GM13976 (cell line): ENCODE measurements at regions not wholly inside any gene's neighbourhood (a gene's known extent, or its start where the extent isn't known, plus 50 kb on each side); places are given as distances from the start of the nearest gene placed in this dataset.

ENCODE experiments used
- DNase-seq: peaks from one replicate; pipeline ENCODE4 v3.0.0; 2012; ENCODE audit warnings: low spot score
- in situ Hi-C: fragments of 300-500 bp; cut with MboI; formaldehyde crosslinking; loops from one replicate; pipeline ENCODE4 v1.12.0; 2022; ENCODE audit warnings: low sequenced_read_pairs, mixed read lengths, inconsistent platforms; ENCODE audit not compliant: unreplicated experiment
- TF ChIP-seq, protein P1 (sequence below): IDR thresholded peaks from 2 replicates; pipeline ENCODE4 v1.5.1; 2012; ENCODE audit warnings: borderline replicate concordance, mild to moderate bottlenecking; ENCODE audit not compliant: insufficient read depth; ENCODE audit errors: extremely low read depth, missing control alignments, control extremely low read depth

DNA sequence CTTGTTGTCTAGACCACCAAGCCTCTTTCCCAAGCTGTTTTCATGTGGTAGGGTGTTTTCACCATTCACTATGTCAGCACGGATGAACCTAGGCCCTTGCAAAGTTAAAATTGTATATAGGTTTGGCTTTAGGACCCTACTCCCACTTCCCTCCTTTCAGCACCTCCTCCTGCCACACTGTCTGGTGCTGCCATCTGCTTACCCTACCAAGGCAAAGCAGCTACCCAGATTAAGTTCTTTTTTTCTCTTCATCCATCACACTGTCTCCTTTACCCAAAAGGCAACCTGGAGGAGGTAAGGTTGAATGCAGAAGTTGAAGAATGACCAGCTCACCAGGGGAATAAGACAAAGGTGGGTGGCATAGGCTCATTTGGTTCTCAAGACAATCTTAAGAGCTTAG, 184.0 kb downstream of the CDC5L start:
- no peak for DNase-seq
- TF ChIP-seq, protein P1, sequence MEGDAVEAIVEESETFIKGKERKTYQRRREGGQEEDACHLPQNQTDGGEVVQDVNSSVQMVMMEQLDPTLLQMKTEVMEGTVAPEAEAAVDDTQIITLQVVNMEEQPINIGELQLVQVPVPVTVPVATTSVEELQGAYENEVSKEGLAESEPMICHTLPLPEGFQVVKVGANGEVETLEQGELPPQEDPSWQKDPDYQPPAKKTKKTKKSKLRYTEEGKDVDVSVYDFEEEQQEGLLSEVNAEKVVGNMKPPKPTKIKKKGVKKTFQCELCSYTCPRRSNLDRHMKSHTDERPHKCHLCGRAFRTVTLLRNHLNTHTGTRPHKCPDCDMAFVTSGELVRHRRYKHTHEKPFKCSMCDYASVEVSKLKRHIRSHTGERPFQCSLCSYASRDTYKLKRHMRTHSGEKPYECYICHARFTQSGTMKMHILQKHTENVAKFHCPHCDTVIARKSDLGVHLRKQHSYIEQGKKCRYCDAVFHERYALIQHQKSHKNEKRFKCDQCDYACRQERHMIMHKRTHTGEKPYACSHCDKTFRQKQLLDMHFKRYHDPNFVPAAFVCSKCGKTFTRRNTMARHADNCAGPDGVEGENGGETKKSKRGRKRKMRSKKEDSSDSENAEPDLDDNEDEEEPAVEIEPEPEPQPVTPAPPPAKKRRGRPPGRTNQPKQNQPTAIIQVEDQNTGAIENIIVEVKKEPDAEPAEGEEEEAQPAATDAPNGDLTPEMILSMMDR: no peak
- in situ Hi-C loops: no loop called here

DNA sequence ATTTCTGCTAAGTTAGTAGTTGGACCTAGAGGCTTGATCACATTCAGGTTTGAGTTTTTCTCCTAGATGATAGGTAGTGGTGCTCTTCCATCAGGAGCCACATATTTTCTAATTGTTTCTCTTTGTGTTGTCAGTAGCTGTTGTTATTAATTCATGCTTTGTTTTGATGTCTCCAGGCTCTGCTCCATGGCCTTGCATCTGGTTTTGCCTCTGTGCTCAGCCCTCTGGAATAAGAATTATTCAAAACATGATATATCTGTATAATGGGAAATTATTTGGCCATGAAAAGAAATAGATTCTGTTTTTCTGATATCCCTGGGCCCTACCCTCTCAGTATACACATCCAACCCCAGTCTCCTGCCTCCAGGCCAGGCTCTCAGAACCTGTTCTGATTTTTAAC, 184.8 kb downstream of the CDC5L start:
- no peak for DNase-seq
- TF ChIP-seq, protein P1: no peak
- in situ Hi-C loops: no loop called here

DNA sequence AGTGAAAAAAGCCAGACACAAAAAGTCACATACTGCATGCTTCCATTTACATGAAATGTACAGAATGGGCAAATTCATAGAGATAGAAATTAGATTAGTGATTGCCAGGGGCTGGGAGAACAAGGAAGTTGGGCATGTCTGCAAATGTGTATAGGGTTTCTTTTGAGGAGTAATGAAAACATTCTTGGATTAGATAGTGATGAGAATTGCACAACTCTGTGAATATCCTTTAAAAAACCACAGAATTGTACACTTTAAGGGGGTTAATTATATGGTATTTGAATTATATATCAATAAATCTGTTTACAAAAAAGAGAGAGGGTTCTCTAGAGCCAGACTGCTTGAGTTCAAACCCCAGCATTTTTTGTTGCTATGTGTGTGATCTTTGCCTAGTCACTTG, 188.1 kb downstream of the CDC5L start:
- in situ Hi-C loops: no loop called here
- TF ChIP-seq, protein P1: no peak
- DNase-seq: no peak

DNA sequence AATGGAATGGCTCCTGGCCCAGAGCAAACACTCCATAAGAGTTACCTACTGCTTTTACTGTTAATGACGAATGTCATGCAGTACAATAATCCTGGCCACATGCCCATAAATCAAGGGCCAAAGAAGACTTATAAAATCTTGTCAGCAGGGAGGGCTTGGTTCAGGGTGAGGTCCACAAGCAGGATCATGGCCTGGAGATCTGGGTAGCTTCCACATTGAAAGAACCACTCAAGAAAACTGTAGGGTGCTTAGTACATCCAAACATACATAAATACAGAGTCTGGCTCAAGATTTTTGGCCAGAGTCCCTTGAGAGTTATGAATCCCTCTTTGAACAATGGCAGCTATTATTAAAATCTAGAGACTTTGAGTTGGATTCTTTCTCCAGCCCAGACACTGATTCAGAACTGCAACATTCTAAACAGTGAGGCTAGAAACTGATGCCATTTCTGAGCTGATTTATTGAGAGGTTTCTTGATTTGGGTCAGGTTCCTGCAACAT, 188.7 kb downstream of the CDC5L start:
- in situ Hi-C loops: no loop called here
- no peak for DNase-seq
- TF ChIP-seq, protein P1: no peak

DNA sequence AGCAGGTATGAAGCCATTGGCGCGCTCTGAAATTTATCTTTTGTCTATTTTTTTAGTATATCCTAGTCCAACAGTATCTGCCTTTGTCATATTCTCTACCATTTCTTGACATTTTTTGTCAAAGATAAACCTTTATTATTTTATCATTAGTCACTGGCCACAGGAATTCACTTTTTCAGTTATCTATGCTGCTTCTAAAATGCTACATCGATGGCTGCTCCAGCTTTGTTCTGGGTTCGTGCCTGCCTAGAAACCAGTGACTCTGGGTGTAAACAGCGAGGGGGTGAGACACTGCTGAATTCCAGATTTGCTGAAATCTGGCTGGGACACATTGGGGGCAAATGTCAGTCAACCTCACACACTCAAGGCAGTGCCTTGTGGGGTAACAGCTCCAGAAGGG, 193.4 kb downstream of the CDC5L start:
- TF ChIP-seq, protein P1: no peak
- no peak for DNase-seq
- in situ Hi-C loops: no loop called here

DNA sequence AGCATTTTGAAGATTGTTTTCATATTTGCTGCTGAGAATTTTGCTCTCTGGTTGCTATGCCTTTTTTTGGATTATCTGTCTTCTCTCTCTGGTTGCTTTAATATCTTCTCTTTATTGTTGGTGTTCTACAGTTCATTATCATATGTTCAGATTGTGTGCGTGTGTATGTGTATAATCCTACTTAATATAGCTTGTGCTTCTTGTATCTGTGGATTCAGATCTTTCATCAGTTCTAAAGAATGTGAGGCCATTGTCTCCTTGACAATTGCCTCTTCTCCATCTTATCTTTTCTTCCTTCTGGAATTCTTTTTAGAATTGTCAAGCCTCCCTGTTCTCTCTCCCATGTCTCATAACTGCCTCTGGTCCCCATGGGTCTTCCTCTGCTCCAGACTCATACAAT, 195.4 kb downstream of the CDC5L start:
- TF ChIP-seq, protein P1: no peak
- DNase-seq: no peak
- in situ Hi-C loops: no loop called here

DNA sequence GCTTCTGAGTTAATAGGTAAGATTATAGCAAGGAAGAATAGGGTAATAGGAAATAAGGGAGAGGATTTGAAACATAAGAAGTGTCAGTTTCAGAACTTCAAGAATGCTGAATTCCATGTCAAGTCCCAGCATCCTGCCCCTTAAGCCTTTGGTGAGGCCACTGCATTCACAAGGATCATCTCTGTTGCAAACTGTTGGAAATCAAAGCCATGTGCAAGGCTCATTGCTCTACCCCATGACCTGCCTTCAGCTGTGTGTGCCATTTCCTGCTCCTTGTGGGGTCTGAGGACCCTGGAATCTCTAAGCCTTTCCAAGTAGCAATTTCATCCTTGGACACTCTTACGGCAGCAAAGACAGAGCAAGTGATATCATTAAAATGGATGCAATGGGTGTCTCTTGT, 203.0 kb downstream of the CDC5L start:
- no peak for DNase-seq
- in situ Hi-C loops: no loop called here
- TF ChIP-seq, protein P1: no peak
